ENCODE measurements at regions not wholly inside any gene's neighbourhood (a gene's known extent, or its start where the extent isn't known, plus 50 kb on each side); places are given as distances from the start of the nearest gene placed in this dataset.
"Not testable (repeated sequence)": the region's sequence is repeated elsewhere in the genome, so short reads cannot be mapped to it uniquely, and the experiment has no call there.

DNA sequence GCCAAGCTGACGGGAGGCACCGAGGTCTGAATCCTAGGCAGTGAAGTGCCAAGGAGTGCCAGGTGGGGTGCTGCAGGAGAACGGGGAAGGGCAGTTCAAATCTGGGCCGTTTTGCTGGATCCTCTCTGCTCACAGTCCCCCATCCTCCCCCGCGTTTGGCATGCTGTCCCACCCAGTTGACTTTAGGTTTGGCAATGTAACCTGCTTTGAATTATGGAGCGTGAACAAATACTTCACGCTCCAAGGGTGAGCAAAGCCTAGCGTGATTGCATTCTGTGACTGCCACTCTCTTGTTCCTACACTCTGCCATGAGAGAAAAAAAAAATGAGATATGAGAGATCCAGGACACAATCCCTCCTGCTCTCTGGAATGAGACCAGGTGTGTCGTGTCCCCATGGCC is 381.9 kb downstream of the ZNF516 start:
- no peak for DNase-seq

DNA sequence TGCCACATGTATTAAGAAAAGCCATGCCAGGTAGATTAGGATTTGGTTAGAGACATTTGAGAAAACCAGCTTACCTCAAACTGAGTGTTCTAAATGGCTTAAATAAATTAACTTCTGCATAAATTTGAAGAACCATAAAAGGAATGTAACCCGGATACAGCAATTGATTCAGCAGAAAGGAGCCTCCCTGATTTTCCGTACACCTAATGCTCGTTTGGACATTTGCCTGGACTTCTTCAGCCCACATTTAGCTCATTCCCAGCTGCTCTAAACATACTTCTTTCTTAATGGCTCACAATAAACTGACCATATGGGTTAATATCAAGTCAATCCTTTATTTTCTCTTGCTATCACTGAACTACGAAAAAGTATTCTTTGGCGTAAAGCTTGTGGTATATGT is 392.4 kb downstream of the ZNF516 start:
- no peak for DNase-seq

DNA sequence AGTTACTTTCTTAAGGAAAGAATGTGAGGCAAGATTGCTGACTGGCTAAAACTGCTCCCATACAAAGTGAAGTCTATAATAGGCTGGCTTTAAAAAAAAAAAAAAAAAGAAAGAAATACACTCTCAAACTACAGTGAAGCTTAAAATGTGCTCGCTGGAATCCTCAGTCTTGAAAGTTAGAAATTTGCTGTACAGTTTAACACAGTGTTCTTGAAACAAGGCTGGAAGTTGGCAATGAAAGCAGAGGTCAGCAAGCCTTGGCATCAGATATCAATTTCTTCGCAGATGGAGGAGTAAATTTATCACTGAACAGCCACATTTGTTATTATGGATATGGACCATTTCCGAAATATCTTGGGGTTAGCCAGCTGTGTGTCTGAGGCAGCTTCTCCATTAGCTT is 392.9 kb downstream of the ZNF516 start:
- DNase-seq, result no peak

DNA sequence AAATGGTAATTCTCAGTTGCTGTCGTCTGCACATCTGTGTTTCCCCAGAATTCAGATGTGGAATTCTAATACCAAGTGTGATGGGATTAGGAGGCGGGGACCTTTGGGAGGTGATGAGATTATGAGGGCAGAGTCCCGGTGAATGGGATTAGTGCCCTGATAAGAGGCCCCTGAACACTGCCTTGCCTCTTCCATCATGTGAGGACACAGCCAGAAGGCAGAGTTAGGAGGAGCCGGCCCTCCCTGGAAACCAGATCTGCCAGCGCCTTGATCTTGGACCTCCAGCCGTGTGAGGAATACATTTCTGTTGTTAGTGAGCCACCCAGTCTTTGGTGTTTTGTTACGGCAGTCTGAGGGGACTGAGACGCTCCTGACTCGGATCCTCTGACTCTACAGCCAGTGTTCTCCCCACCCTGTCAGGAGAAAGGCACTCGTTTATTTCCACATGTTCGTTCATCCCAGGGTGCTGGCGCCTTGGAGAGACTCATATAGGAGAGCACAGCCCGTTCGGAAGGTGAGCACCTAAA is 395.0 kb downstream of the ZNF516 start:
- DNase-seq, result no peak

DNA sequence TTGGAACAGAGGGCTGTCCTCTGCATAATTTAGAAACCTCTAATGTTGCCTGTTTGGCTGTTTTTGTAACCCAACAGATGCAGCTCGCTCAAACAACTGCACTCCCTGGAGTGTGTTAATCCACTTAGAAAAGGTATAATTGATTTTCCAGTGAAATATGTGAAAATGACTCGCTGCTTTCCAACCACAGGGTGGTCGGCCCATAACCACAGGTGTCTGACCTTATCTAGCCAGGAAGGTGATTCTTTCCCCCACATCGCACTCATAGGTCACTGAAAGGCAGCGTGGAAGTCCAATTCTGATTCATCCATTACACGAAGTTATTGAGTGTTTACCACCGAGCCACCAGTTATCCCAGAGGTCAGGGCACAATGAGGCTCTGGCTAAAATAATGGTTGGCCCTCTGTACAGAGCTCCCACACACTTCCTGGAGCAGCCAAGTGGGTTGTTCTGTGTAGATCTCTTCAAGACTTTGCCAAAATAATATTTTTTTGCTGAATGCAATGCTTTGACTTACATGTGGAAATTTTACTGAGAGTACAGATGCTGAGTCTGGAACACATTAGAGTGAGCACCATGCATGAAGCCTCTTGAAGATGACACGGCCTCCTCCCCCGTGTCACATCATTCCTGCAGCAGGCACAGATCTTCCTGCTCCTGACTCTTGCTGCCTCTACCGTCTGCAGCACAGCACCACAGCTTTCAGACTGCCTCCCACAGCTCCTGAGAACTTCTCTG is 396.2 kb downstream of the ZNF516 start:
- no peak for DNase-seq

DNA sequence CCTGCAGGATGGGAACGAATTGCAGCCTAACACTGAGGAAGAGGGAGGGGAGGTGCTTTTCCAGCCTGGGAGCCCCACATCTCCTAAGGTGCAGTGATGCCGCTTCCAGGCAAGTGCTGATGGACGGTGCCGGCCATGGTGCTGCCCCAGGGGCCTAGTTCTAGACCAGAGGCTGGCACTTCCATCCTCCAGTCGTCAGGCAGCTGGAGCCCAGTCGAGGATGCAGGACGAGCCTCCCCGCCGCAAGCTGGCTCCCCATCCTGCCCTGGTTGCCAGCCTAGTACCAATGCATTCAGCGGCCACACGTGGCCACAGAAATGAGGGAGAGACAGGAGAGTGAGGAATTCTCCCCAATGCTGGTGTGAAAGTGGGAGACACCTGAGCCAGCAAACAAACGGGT is 413.5 kb downstream of the ZNF516 start:
- no peak for DNase-seq

DNA sequence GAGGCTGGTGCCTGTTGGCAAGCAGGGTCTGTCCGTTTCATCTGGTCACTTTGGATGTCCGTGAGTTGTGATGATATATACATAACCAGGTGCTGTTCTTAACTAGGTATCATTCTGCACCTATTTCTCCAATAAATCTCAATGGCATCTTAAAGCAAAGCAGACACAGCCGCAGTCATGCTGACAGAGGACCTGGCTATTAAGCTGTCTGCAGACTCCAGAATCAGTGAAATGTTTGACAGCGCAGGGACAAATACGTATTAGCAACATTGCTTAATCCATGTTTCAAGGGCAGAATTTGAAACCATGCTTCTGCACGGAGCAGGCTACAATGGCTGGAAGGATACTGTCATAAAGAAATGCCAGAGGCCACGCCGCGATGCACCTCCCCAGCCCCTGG is 414.6 kb downstream of the ZNF516 start:
- DNase-seq, result no peak

DNA sequence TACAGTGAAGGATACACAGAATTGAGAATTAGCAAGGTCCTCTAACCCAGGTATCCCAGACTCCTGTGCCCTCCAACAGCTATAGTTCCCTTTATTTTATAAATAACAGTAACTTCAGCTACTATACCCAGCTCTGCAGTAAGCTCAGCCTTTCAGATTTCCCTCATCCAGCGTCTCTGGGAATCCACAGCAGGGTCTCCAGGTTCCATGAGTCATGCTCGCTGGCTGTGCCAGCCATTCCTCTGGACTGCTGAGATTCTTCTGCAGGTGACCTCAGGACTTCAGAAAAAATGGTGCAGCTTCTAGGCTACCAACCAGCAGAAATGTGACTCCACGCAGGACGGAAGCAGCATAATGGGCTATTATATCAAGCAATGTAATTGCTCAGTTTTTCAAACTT is 419.3 kb downstream of the ZNF516 start:
- DNase-seq, result no peak

DNA sequence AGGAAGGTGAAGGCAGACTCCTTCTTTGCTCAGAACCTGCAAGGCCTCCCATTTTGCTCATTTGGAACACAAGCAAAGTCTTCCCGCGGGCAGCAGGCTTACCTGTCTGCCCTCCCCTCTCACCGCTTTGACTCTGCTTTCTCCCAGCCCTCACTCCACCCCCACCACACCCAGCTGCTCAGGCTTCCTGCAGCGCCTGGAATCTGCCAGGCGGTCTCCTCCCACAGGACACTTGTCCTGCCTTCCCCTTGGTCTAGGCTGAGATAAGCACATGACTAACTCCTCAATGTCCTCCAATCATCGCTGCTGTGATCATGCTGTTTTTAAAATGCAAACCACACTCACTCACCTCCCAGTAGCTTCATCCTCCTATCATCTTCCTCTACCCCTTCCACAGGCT is 430.0 kb downstream of the ZNF516 start:
- no peak for DNase-seq

DNA sequence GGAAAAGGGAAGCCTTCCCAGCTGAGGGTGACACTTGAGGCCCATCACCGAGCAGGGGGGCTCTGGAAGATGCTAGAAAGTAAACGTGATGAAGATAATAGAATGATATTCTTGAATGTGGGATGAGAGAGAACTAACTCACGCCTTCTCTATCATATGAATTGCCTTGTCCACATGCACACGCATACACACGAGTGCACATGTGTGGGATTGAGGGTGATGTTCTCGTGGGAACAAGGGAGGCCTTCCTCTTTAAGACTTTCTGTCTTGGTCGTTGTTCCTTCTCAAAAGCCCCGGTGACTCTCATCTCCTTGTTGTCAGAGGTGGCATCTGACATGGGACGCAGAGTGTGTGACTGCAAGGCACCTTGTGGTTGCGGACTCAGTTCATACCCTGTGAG is 436.9 kb downstream of the ZNF516 start:
- DNase-seq, result no peak

DNA sequence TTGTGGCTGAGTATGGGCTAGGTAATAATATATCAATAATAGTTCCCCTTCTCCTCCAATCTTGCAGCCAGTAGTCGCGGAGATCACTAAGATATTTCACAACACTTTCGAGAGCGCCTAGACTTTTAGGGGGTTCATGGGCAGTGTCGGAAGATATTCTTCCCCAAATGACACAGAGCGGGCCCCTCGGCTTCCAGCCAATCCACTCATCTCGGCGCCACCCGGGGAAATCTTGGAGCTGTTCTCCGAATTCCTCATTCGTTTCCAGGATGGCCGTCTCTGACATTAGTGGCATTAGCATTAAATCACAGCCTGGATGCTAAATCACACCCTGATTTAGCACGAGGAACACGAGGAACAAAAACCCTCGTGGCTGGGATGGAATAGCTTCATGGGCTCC is 437.7 kb downstream of the ZNF516 start:
- no peak for DNase-seq

DNA sequence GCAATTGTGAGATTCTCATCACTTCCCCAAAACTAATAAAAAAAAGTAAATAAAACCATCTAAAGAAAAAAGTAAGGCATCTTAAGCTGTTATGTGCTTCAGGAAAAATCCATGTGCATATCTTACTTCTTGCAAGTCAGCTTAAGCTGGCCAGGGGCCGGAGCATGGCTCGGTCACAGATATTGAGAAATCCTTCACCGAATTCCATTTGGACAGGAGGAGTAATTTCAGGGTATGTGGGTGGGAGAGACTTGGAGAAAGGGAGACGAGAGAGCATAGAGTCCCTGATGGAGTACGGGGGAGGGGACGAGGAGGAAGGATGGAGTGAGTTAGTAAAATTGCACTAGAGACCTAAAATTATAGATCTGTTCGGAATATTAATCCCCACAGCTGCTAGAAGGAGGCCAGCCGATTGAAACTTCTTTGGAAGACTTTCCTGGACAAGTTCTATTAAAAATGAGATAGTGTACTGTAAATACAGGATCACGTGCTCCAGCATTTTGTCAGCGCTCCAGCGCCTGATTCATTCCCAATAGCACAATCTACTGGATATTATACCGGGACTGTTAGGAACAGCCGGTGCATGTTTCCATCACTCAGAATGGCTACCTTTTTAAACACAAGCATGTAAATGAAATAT is 438.5 kb downstream of the ZNF516 start:
- DNase-seq, result no peak

DNA sequence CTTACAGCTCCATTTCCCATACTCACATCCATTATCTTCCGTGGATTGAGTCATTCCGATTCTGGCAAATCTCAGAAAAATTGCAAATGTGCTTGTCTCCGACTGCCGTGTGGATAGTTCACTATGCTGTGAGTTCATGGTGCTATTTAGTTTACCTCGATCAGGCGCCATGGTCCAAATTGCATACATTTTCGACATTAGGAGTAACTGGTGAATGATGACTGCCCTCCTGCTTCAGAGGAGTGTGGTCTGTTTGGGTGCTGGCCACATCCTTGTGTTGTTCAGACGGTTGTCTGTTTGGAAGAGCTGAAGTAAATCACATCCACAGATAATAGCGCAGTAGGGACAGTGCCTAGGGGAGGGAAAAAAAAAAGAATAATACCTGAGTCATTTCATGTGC is 439.5 kb downstream of the ZNF516 start:
- no peak for DNase-seq

DNA sequence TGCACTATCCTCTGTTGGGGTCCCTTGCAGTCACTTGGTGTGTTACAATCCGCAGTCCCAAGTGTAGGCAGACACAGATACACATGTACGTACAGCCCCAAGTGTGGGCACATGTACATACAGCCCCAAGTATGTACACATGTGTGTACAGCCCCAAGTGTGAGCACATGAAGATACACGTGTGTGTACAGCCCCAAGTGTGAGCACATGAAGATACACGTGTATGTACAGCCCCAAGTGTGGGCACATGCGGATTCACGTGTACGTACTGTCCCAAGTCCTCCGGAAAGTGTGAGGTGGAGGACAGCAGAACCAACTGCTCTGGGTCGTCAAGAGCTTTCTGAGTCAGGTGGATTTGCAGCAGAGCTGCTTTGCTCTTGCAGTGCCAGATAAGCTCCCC is 440.0 kb downstream of the ZNF516 start:
- DNase-seq, result no peak

DNA sequence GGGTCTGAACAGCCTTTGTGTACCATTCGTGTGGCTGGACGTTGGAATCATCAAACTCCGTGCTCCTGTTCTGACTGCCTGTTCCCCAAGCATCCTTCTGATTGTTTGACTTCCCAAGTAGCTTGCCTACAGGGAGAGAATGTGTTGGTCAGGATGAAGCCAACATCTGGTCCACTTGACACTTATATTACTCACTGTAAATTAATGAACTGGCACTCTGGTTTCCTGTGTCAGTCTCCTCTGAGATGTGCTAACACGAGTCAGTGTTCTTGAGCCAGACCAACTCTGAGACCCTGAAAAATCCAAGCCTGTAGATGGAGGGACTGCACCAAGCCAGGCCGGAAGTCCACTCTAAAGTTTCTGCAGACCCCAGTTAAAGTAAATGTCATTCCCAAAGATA is 440.9 kb downstream of the ZNF516 start:
- DNase-seq, result no peak

DNA sequence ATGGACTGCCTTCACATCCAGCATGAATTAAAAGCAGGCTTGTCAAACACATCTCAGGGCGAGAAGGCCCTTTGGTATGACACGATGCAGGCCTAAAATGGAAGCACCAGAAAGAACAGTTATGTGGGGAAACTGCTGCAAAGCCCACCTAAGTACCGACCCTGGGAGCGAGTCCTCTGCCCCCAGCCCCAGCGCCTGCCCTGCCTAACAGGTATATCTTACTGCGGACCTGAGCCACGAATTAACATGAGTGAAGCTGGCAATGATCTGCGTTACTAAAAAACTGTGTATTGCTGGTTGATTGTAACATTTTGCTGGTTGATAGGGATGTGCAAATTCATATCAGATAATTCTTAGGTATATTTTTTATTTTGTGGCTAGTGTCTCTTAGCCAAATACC is 441.5 kb downstream of the ZNF516 start:
- no peak for DNase-seq

DNA sequence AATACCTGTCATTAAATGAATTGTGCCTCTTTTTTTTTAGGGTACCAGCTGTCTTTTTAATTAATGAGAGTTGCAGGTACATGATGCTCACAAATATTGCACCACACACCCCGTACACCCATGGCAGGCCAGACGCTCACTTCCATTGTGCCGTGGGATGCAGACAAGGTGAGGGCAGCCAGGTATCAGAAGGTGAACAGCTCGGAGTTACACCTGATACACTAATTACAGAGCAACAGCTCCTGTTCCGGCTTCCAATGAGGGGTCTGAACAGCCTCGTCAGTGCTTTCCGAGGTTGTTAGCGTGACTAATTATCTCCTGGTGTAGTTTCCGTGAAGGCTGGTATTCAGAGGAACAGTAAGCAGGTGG is 442.8 kb downstream of the ZNF516 start:
- DNase-seq, result no peak

DNA sequence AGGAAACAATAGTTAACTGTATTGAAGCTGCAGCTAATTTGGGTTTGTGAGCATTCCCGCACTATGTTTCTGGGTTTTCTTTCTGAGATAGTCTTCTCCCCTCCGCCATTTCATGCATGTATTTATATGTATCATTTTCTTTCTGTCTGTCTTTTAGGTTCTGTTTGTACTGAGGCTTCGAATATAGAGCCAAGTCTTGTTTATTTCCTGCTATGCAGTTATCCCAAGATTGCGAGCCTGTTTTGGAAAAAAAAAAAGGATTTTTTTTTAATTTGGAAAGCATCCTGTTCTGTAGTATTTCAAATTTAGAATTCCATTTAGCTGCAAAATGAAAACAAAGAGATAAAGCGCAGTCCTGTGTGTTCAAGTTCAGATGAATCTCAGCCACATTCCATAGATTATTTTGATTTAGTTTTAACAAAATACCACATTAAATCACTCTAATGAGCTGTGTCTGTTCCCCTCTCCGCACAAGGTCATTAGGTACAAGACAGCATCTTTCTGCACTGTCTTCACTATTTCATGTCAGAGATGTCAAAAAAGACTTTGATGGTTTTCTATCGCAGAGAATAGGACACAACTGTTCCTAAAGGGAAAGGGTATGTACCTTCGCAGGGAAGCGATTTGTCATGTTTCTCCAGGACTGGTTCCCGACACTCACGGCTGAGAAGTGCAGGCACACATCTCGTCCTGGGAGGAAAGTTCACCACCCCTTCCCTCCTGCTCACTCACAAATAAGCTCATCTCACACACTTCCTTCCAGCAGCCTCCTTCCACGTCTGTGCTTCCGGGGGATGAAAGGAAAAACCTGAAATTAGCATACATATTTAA is 443.4 kb downstream of the ZNF516 start:
- DNase-seq, result no peak

DNA sequence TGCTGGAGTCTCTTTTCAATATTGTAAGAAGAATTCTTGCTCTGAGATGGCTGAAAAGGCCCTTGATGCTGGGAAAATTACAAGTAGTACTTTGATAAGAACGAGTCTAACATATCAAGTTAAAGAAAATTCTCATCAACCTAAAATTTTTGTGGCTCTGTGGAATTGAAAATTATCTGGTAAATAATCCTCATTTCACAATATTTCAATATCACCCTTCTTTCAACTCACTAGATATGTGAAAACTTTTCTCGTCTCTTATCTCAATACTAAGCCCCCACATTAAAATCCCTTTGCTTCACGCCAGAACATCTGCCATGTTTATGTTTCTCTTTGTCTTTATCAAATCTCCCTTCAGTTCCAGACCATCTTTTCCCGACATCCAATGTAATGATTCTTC is 448.8 kb downstream of the ZNF516 start:
- no peak for DNase-seq

DNA sequence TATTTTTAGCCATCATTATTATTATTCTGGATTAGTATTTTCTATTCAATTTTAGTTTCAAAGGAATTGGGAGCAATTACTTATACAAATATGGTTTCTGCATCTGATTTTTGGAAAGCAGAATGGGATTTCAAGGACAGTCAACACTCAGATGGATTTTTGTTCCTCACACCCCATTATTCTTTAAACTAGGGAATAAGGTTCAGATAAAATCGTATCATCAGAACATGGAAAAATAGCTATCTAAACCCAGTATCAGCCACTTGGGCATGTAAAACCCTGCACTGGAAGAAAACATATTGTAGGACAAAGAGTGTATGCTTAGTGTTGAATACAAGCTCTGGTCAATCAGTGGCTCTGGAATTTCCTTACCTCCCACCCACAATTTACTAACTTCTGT is 452.5 kb downstream of the ZNF516 start:
- DNase-seq, result no peak

DNA sequence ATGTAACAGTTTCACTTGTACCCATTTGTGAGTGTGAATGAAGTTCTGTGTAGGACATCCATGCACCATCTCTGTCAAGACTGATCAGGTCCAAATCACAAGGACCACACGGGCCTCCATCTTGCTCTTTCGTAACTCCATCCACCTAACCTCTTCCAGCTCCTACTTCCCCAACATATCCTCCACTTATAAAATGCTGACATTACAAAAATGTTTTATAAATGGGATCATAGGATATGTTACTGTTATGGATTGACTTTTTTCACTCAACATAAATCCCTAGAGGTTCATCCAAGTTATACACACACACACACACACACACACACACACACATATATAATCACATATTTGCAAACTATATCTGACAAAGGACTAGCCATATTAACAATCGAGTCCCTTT is 476.8 kb downstream of the ZNF516 start:
- DNase-seq, result no peak

DNA sequence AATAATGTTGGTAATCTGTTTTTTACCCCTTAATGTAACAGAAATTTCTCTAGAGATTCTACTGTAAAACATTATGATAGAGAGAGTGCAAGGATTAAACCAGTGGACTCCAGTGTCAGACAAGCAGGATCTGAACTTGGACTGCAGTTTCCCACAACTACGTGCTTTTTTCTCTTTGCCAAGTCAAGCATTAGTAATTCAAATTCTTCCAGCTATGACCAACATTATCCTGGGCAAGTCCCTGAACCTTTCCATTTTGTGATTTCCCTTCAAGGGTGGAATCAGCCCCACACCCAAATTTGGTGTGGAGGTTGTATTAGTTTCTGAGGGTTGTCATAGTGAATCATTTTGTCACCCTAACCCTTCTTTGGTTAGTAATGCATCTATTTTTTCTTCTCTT is 482.0 kb downstream of the ZNF516 start:
- DNase-seq, result no peak

DNA sequence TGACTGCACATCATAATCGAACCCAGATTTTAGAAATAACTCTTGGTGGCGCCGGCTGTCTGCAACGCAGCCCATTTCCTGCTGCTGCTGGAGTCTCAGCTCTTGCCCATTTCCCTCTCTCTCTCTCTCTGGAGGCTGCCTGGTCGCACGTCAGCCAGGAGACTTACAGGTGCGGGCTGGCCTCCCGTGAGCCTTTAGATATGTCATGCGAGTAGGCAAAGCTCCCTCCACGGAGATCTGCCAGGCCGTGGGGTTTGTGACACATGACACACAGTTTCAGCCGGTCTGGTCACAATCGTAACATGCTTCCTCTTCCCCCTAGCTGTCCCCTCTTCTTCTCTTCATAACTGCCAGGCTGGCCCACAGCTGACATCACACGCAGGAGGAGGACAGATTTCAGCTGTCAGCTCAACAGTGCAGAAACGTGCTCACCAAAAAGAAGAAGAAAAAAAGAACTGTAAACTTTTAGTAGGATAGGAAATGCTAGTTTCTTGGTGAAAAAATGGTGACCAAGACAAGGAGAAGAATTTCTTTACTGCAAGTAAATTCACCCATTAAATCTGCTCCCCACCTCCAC is 489.3 kb downstream of the ZNF516 start:
- DNase-seq, result no peak

DNA sequence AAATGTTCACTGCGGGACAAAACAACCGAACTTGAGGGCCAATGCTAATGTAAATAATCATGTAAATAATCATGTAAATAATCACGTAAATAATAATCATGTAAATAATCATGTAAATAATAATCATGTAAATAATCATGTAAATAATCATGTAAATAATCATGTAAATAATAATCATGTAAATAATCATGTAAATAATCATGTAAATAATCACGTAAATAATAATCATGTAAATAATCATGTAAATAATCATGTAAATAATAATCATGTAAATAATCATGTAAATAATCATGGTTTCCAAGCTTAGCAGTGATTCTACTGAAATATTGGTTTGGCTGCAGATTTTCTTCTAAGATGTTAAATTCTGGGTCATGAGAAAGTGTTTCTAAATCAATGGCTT is 507.1 kb downstream of the ZNF516 start:
- DNase-seq, result not testable (repeated sequence)

All from CD4-positive, alpha-beta T cell treated with Interferon gamma for 1 hour (primary cell).